Adipocyte (in vitro differentiated cells): ENCODE measurements at regions not wholly inside any gene's neighbourhood (a gene's known extent, or its start where the extent isn't known, plus 50 kb on each side); places are given as distances from the start of the nearest gene placed in this dataset.
A peak's percentile ranks its signal among the peaks of the same experiment; 100 is the strongest.

Experiments used
- DNase-seq: peaks from one replicate; pipeline ENCODE4 v3.0.0-alpha.2; 2015; ENCODE audit warnings: low read depth
- H3K27me3 ChIP-seq: replicated peaks from 2 replicates; pipeline ENCODE4 v1.7.0; 2013; ENCODE audit warnings: mild to moderate bottlenecking, low read length, moderate library complexity; ENCODE audit not compliant: control insufficient read depth, insufficient read depth
- H3K36me3 ChIP-seq: 2 replicates; pipeline ENCODE4 v1.7.0; 2013; ENCODE audit warnings: low read length, mild to moderate bottlenecking, moderate library complexity; ENCODE audit not compliant: control insufficient read depth, insufficient read depth, severe bottlenecking
- H3K4me1 ChIP-seq: 2 replicates; pipeline ENCODE4 v1.7.0; 2013; ENCODE audit warnings: mild to moderate bottlenecking, low read length, moderate library complexity; ENCODE audit not compliant: control insufficient read depth, insufficient read depth
- H3K4me3 ChIP-seq: 2 replicates; pipeline ENCODE4 v1.7.0; 2013; ENCODE audit warnings: mild to moderate bottlenecking, low read length, moderate library complexity
- H3K9ac ChIP-seq: 2 replicates; pipeline ENCODE4 v1.7.0; 2013; ENCODE audit warnings: mild to moderate bottlenecking, low read length, moderate library complexity
- H3K9me3 ChIP-seq: 2 replicates; pipeline ENCODE4 v1.7.0; 2013; ENCODE audit warnings: mild to moderate bottlenecking, low read length, moderate library complexity; ENCODE audit not compliant: control insufficient read depth

DNA sequence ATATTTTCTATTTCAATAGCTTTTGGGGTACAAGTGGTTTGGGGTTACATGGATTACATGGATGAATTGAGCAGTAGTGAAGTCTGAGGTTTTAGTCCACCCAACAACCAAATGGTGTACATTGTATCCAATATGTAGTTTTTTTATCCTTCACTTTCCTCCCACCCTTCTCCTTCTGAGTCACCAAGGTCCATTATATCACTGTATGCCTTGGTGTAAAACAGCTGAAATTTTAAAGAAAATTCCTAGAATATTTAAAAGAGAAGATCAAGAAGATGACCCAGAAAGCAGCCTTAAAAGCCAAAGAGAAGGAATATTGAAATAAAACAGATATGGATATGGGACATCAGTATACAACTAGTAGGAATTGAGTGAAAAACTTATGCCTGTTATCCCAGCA, 204.2 kb upstream of the COL8A1 start:
- Histone ChIP-seq H3K36me3 (no peaks in the 10 kb centered on the region), H3K9me3 (peaks cover 3% of the 10 kb centered on the region), H3K4me3 (no peak overlapping the region), H3K4me1 (no peaks in the 10 kb centered on the region), H3K9ac (no peak overlapping the region), H3K27me3 (no peaks in the 10 kb centered on the region)
- DNase-seq = no peak

DNA sequence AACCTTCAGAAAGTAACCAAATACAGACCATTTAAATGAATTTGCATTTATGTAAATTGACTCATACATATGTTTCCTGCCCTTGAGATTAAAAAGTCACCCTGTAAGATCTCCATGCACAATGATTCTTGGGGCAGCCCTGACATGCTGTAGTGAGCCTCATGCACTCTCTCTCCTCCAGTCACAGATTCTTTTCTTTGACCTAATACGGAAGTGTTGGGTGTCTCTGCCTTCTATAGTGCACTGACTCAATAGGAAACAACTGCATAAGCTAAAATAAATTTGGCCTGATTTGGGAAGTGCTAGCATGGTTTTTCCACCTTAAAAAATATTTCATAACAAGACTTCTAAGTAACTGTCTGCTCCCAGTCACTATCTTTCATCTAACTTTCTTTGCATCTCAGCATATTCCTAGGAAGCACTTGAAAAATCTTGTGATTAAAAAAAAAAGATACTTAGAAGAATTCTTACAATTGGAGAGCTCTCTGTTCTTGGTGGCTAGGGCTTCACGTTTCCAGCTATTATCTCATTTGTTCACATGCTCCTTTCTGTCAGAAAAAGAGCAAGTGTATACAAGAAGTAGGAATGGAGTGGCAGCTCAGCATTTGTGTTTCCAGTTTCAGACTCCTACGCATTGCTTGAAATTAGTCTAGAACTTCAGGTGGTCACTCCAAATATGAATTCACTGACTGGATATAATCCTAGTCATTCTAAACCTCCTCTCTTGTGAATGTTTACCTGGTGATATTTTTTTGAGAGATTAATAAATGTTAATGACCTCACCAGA, 207.9 kb upstream of the COL8A1 start:
- Histone ChIP-seq H3K9ac (no peak overlapping the region), H3K36me3 (no peaks in the 10 kb centered on the region), H3K4me3 (no peak overlapping the region), H3K4me1 (no peaks in the 10 kb centered on the region), H3K27me3 (no peaks in the 10 kb centered on the region), H3K9me3 (no peaks in the 10 kb centered on the region)
- peak; percentile 35 for DNase-seq

DNA sequence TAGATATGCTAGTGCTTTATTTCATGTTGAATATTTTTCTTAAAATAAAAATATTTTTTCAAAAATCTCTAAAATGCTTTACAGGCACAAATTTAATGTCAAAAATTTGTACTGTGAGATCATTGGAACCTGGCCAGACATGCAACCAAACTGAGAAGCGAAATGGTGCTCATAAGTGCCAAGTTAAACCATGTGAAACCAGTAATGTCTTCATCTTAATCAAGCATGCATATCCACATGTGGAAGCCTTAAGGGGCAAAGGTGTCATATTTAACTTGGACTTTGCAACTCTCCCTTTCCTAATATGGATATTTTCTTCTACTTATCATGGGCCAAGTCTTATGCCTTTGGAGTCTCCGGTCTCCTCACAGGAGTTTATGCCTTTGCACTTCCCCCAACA, 208.9 kb upstream of the COL8A1 start:
- H3K27me3 ChIP-seq = no peaks in the 10 kb centered on the region
- peak; percentile 50 for DNase-seq
- no peak overlapping the region for H3K4me3 ChIP-seq
- no peaks in the 10 kb centered on the region for H3K4me1 ChIP-seq
- no peaks in the 10 kb centered on the region for H3K9me3 ChIP-seq
- no peak overlapping the region for H3K9ac ChIP-seq
- no peaks in the 10 kb centered on the region for H3K36me3 ChIP-seq

DNA sequence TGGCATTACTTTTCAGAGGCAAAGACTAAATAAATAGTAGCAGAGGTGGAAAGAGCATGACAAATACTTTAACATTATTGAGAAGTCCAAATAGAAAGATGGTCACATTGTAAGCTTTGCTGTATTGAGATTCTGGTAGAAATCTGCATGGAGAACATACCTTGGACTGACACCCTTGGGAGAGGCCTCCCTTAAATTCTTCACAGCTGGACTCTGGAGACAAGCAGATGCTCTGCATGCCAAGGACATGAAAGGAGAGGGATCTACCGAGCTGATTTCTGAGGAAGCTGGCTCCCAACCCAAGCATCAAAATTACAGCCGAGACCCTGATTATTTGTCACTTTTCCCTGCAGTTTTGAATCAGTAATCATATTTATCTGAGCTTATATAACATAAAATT, 212.5 kb upstream of the COL8A1 start:
- no peaks in the 10 kb centered on the region for H3K4me1 ChIP-seq
- DNase-seq = peak; percentile 40
- no peaks in the 10 kb centered on the region for H3K9me3 ChIP-seq
- H3K27me3 ChIP-seq = no peaks in the 10 kb centered on the region
- H3K9ac ChIP-seq = no peak overlapping the region
- H3K36me3 ChIP-seq = no peaks in the 10 kb centered on the region
- H3K4me3 ChIP-seq = no peak overlapping the region

DNA sequence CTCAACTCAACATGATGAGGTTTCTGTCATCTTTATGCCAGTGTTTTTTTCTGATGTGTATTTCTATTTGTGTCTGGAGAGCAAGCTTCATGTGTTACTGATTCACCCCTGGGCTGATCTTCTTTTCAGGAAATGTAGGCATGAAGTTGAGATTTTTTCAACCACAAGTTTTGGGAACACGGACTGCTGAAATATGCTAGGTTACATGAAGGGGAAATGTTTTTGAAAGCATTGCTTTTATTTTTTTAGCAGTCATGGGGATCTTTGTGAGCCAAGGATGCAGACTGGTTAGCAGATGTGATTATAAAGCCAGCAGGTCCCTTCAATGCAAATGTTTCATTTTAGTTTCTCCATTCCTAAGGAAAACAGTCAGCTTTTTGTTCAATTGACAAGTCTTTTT, 219.3 kb upstream of the COL8A1 start:
- Histone ChIP-seq H3K4me1 (peaks cover 16% of the 10 kb centered on the region), H3K9ac (no peak overlapping the region), H3K36me3 (no peaks in the 10 kb centered on the region), H3K4me3 (no peak overlapping the region), H3K27me3 (no peaks in the 10 kb centered on the region), H3K9me3 (no peaks in the 10 kb centered on the region)
- DNase-seq = peak; percentile 67

DNA sequence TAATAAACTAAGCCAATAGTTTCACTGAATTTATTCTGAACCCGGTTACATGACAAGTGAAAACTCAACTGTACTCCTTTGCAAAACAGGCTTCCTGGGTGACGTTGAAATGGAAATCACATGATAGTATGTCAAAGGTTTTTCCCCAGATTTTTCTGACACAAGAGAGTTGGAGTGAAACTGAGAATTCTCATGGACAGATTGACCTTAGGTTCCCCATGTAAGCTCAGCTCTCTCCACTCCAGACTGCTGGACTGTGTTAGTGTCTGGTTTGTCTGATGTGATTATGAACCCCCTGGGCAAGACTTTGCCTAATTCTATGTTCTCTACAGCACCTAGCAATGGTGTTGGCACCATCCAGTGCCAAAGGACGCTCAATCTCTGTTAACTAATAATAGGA, 219.7 kb upstream of the COL8A1 start:
- no peaks in the 10 kb centered on the region for H3K9me3 ChIP-seq
- peaks cover 20% of the 10 kb centered on the region for H3K4me1 ChIP-seq
- no peak for DNase-seq
- H3K27me3 ChIP-seq = no peaks in the 10 kb centered on the region
- no peaks in the 10 kb centered on the region for H3K36me3 ChIP-seq
- no peak overlapping the region for H3K9ac ChIP-seq
- no peak overlapping the region for H3K4me3 ChIP-seq

DNA sequence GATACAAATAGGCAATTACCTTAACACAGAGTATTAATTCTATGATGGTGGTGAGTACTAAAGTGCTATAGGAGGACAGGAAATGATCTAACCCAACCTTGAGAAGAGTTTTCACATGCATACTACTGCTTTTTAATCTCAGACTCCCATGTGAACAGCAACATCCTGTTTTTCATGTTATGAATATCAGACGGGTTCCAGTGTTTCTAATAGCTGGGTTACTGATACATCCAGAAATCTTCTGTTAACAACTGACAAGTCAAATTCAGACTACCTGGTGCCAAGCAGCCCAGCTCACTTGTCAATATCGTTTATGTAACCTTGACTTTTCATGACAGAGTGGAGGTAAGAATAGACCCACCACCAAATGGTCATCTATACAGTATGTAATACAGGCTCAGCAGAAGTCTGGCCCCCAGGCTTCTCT, 220.2 kb upstream of the COL8A1 start:
- Histone ChIP-seq H3K4me1 (peaks cover 23% of the 10 kb centered on the region), H3K9ac (no peak overlapping the region), H3K9me3 (no peaks in the 10 kb centered on the region), H3K36me3 (no peaks in the 10 kb centered on the region), H3K4me3 (no peak overlapping the region), H3K27me3 (no peaks in the 10 kb centered on the region)
- no peak for DNase-seq

DNA sequence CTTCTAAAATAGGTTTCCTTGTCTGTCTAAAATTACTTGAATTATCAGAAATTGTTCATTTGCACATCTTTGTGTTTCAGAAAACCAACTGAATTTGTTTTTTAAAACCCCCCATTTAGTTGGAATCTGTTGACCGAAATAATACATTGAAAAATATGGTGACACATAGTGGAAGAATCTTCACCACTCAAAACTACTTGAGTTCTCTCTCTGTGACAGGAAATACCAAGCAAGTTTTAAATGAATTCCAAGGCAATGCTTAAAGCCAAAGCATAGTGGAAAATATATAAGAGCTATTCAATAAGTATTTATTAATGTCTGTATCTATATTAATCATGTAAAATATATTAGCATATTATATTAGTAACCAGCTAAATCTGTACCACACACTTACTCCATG, 224.9 kb upstream of the COL8A1 start:
- Histone ChIP-seq H3K4me1 (peaks cover 28% of the 10 kb centered on the region), H3K9ac (peak overlapping the region; percentile 64), H3K36me3 (no peaks in the 10 kb centered on the region), H3K4me3 (no peak overlapping the region), H3K9me3 (no peaks in the 10 kb centered on the region), H3K27me3 (no peaks in the 10 kb centered on the region)
- DNase-seq = peak; percentile 74

DNA sequence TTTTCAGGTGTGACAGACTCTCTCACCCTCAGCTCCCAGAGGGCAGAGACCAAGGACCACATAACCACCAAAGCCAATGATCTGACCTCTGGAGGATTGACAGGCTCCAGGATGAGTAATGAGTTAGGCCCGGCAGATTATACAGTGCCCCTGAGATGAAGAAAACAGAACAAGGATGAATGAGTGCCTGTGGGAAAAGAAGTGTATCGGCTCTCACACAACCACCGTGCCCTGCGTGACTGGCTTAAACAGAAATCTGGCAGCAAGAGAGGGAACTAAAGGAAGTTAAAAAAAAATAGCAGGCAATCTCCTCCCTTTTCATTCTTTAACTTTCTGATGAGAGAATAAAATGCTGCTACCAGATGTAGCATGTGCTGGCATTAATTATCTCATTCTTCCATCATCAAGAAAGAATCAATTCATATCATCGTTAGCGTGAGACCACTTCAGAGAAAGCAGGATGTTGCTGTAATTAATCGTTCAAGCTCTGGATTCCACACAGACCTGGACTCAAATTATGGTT, 227.5 kb upstream of the COL8A1 start:
- Histone ChIP-seq H3K4me1 (peaks cover 25% of the 10 kb centered on the region), H3K9me3 (no peaks in the 10 kb centered on the region), H3K27me3 (no peaks in the 10 kb centered on the region), H3K36me3 (no peaks in the 10 kb centered on the region), H3K4me3 (no peak overlapping the region), H3K9ac (no peak overlapping the region)
- DNase-seq = peak; percentile 89

DNA sequence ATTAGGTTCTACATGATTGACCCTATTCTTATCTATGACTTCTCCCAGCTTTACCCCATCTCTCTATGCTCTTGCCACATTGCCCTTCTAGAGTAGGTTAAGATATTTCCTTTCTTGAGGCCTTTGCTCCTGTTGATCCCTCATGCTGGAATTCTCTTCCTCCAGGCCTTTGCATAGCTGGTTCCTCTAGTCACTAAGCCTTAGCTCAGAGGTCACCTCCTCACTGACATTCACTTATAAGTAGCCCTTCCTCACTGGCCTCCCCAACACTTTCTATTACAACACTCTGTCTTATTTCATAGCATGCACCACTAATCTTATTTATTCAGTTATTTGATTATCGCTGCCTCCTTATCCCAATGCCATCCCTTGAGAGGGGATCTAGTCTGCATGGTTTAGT, 228.4 kb upstream of the COL8A1 start:
- DNase-seq = peak; percentile 29
- Histone ChIP-seq H3K27me3 (no peaks in the 10 kb centered on the region), H3K4me1 (peaks cover 25% of the 10 kb centered on the region), H3K9ac (no peak overlapping the region), H3K36me3 (no peaks in the 10 kb centered on the region), H3K4me3 (no peak overlapping the region), H3K9me3 (no peaks in the 10 kb centered on the region)

DNA sequence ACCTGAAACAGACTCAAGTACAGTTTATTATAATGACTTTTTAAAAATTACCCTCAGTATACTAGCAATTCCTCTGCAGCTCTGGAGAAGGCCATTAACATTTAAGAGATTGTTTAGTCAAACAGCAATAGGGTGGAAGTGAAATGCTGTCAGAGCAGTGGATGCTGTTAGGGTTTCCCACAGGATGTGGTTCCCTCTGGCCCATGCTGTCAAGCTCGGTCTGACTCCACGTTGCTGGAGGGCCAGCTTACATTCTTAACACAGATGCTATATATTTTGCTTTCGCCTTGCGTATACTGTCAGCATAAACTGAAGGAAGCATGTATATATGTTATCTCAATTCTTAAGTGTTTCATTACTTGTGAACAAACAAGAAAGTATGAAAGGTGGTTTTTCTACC, 231.1 kb upstream of the COL8A1 start:
- no peaks in the 10 kb centered on the region for H3K36me3 ChIP-seq
- DNase-seq = no peak
- H3K9me3 ChIP-seq = no peaks in the 10 kb centered on the region
- no peaks in the 10 kb centered on the region for H3K27me3 ChIP-seq
- no peak overlapping the region for H3K9ac ChIP-seq
- peaks cover 9% of the 10 kb centered on the region for H3K4me1 ChIP-seq
- H3K4me3 ChIP-seq = no peak overlapping the region

DNA sequence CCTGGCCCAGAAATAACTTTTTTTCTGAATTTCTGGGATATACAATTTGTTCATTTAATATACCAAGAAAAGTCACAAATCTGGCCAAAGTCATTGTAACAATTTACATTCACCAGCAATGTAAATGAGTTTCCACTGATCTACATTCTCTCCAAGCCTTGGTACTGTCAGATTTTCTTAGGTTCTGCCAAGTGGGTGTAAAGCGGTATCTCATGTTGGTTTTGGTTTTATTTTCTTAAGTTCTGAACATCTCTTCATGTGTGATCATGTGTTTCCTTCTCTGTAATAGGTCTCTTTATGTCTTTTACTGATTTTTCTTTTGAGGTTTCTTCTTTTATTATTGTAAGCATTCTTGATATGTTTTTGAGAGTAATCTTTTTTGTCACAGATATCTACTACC, 235.6 kb upstream of the COL8A1 start:
- no peaks in the 10 kb centered on the region for H3K4me1 ChIP-seq
- no peak overlapping the region for H3K4me3 ChIP-seq
- H3K27me3 ChIP-seq = no peaks in the 10 kb centered on the region
- H3K9me3 ChIP-seq = peaks cover 21% of the 10 kb centered on the region
- no peak overlapping the region for H3K9ac ChIP-seq
- DNase-seq = no peak
- H3K36me3 ChIP-seq = no peaks in the 10 kb centered on the region
